Ovary (tissue), 7 donors: ENCODE measurements at regions not wholly inside any gene's neighbourhood (a gene's known extent, or its start where the extent isn't known, plus 50 kb on each side); places are given as distances from the start of the nearest gene placed in this dataset.

Experiments
- DNase-seq, 5 donors: peaks; one replicate each; pipeline ENCODE4 v3.0.0-alpha.2; 2019 to 2020
- H3K27ac ChIP-seq, 2 donors: fragments of 200-600 bp; one replicate each; pipeline versions ENCODE4 v1.5.1 to v1.8.0; 2019 to 2022
- H3K27me3 ChIP-seq: fragments of 200-600 bp; one replicate; pipeline ENCODE4 v1.8.0; 2022
- H3K36me3 ChIP-seq: fragments of 200-600 bp; sonication (generic); one replicate; pipeline ENCODE4 v1.5.1; 2019
- H3K4me1 ChIP-seq: one replicate; pipeline ENCODE4 v1.8.1; 2013; ENCODE audit warnings: mild to moderate bottlenecking, moderate library complexity; ENCODE audit not compliant: insufficient read depth
- H3K4me3 ChIP-seq: fragments of 200-600 bp; sonication (generic); one replicate; pipeline ENCODE4 v1.5.1; 2017
- H3K9me3 ChIP-seq, 2 donors: fragments of 200-600 bp in 1 of 2; sonication (generic) in 1 of 2; one replicate each; pipeline versions ENCODE4 v1.5.1 to v1.8.1; 2013 to 2019; ENCODE audit warnings: mild to moderate bottlenecking in 1 of 2, moderate library complexity in 1 of 2
- EP300 ChIP-seq: sonication (generic); formaldehyde crosslinking; IDR thresholded peaks from one replicate; pipeline ENCODE4 v1.6.1; 2017; ENCODE audit warnings: antibody characterized with exemption
- POLR2A ChIP-seq: fragments of 450-650 bp; IDR thresholded peaks from one replicate; pipeline ENCODE4 v1.6.1; 2017; ENCODE audit warnings: antibody characterized with exemption, mild to moderate bottlenecking, moderate library complexity
- WGBS, 3 donors: extraction: QIAGEN DNeasy Blood & Tissue Kit in 1 of 3; methylation state at CpG; one replicate each; pipeline versions ENCODE4 v1.1.5 to v1.1.7; 2013 to 2017; 5-methylcytosine and 5-hydroxymethylcytosine counted together
- intact Hi-C, 4 donors: fragments of 100-400 bp; cut with DNase I; formaldehyde crosslinking; loops; one replicate each; pipeline versions ENCODE4 v1.11.0 to v1.15.1; 2022 to 2023
- TF ChIP-seq, protein P1 (sequence below), 3 donors: fragments of 450-650 bp in 2 of 3; fragments of 200-600 bp in 1 of 3; IDR thresholded peaks; one replicate each; pipeline versions ENCODE4 v1.5.1 to v1.8.0; 2016 to 2022; ENCODE audit warnings: antibody characterized with exemption in 3 of 3, mild to moderate bottlenecking in 1 of 3
- donor health status: DM: no; HTN: no; CAD: no; lungs with moderate emphysema.
- donor health status: DM: no; HTN: no; CAD: no.
- donor health status: Bipolar disorder and iron deficiency.
- donor health status: DM: no; HTN: no; CAD: no.
- donor health status: DM: yes; HTN: yes; CAD: no.

GRCh38 chr16:88323041-88323440, 59.7 kb upstream of the ZNF469 start:
- TF ChIP-seq POLR2A (no peak), EP300 (no peak)
- TF ChIP-seq, protein P1, sequence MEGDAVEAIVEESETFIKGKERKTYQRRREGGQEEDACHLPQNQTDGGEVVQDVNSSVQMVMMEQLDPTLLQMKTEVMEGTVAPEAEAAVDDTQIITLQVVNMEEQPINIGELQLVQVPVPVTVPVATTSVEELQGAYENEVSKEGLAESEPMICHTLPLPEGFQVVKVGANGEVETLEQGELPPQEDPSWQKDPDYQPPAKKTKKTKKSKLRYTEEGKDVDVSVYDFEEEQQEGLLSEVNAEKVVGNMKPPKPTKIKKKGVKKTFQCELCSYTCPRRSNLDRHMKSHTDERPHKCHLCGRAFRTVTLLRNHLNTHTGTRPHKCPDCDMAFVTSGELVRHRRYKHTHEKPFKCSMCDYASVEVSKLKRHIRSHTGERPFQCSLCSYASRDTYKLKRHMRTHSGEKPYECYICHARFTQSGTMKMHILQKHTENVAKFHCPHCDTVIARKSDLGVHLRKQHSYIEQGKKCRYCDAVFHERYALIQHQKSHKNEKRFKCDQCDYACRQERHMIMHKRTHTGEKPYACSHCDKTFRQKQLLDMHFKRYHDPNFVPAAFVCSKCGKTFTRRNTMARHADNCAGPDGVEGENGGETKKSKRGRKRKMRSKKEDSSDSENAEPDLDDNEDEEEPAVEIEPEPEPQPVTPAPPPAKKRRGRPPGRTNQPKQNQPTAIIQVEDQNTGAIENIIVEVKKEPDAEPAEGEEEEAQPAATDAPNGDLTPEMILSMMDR (IDR thresholded peaks at IDR 0.05) = no peak
- no peak for DNase-seq
- no peaks in the 10 kb centered on the region for H3K36me3 ChIP-seq
- peaks cover 3% of the 10 kb centered on the region for H3K4me1 ChIP-seq
- 95 to 96% (median 95%) methylated on average over 7 to 9 of the region's 9 CpGs for WGBS, 3 donors
- no peak overlapping the region for H3K27ac ChIP-seq
- no peaks in the 10 kb centered on the region for H3K9me3 ChIP-seq
- no peak overlapping the region for H3K4me3 ChIP-seq
- no peaks in the 10 kb centered on the region for H3K27me3 ChIP-seq
- intact Hi-C loops = no loop called here

DNA sequence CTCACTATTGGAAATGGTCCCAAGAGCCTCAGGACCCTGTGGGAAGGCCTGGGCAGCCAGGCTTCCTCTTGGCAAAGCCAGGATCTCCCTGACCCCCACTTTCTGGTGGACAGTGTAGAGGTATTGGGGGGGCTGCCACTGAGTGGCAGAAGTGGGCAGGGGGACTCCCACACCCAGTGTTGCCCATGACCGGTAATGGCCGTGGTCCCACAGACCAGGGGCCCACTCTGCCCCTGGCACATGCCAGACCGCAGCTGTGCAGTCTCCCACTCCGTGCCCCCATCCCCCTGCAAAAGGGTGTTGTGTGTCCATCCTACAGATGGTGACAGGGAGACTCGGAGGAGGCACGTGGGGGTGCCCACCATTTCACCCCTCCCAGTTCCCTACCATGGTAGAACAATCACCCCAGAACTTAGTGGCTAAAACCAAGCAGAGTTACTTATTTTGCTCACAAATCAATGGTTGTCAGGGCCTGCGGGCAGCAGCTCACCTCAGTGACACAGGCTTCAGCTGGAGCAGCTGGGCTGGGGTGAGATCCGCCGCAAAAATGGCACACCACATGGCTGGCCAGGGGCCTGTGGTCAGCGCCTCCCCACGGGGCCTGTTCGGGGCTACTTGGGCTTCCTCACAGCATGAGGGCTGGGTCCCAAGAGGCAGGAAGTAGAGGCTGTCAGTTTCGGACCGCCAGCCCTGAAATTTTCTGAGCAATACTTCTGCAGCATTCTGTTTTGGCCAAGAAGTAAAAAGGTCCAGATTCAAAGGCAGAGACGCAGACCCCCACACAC, 59.0 kb upstream of the ZNF469 start:
- H3K27ac ChIP-seq = no peak overlapping the region
- H3K9me3 ChIP-seq = no peaks in the 10 kb centered on the region
- no peaks in the 10 kb centered on the region for H3K4me1 ChIP-seq
- intact Hi-C loops = no loop called here
- WGBS, 3 donors = 96 to 97% (median 97%) methylated on average over 10 to 15 of the region's 15 CpGs
- DNase-seq = no peak
- H3K27me3 ChIP-seq = no peaks in the 10 kb centered on the region
- H3K36me3 ChIP-seq = no peaks in the 10 kb centered on the region
- TF ChIP-seq EP300 = no peak
- TF ChIP-seq, protein P1 (IDR thresholded peaks at IDR 0.05) = no peak
- TF ChIP-seq POLR2A = no peak
- no peak overlapping the region for H3K4me3 ChIP-seq

GRCh38 chr16:88325087-88325750, 57.5 kb upstream of the ZNF469 start:
- H3K27ac ChIP-seq = no peak overlapping the region
- intact Hi-C loops = no loop called here
- WGBS, 3 donors = 92 to 99% (median 95%) methylated on average over 13 to 15 of the region's 15 CpGs
- DNase-seq = no peak
- no peaks in the 10 kb centered on the region for H3K4me1 ChIP-seq
- H3K27me3 ChIP-seq = no peaks in the 10 kb centered on the region
- no peaks in the 10 kb centered on the region for H3K9me3 ChIP-seq
- H3K36me3 ChIP-seq = no peaks in the 10 kb centered on the region
- no peak overlapping the region for H3K4me3 ChIP-seq
- TF ChIP-seq, protein P1 (IDR thresholded peaks at IDR 0.05) = no peak
- no peak for TF ChIP-seq POLR2A
- TF ChIP-seq EP300 = no peak

- Histone ChIP-seq H3K4me3 (no peak overlapping the region), H3K27ac (no peak overlapping the region), H3K4me1 (no peaks in the 10 kb centered on the region), H3K9me3 (no peaks in the 10 kb centered on the region), H3K27me3 (no peaks in the 10 kb centered on the region), H3K36me3 (no peaks in the 10 kb centered on the region)
- DNase-seq = no peak
- TF ChIP-seq, protein P1 (IDR thresholded peaks at IDR 0.05) = no peak
- TF ChIP-seq EP300 (no peak), POLR2A (no peak)
- intact Hi-C loops = no loop called here
- 85 to 90% (median 89%) methylated on average over 3 of the region's 3 CpGs for WGBS, 3 donors
Measured at GRCh38 chr16:88325976-88326375, 56.8 kb upstream of the ZNF469 start.
